Naive B cell (primary cell): ENCODE measurements at regions not wholly inside any gene's neighbourhood (a gene's known extent, or its start where the extent isn't known, plus 50 kb on each side); places are given as distances from the start of the nearest gene placed in this dataset.

ENCODE experiments used
- ATAC-seq, 2 donors: fragments of 150-1000 bp; cut with Tn5 transposase; 2 replicates each; pipeline ENCODE4 v1.10.0; 2021; ENCODE audit warnings: low read depth in 2 of 2, mild to moderate bottlenecking in 2 of 2, moderate library complexity in 2 of 2
- DNase-seq: peaks from one replicate; pipeline ENCODE4 v3.0.0; 2022
- H3K27ac Mint-ChIP-seq, 6 donors: one replicate each; pipeline ENCODE4 v1.8.0; 2020 to 2022; ENCODE audit warnings: mild to moderate bottlenecking in 6 of 6, mixed read lengths in 6 of 6, moderate library complexity in 5 of 6, inconsistent platforms in 2 of 6
- H3K27me3 Mint-ChIP-seq, 3 donors: one replicate each; pipeline ENCODE4 v1.8.0; 2021 to 2022; ENCODE audit warnings: mixed read lengths in 3 of 3, mild to moderate bottlenecking in 1 of 3
- H3K36me3 Mint-ChIP-seq, 2 donors: one replicate each; pipeline ENCODE4 v1.8.0; 2020 to 2022; ENCODE audit warnings: mixed read lengths in 2 of 2, inconsistent platforms in 1 of 2, mild to moderate bottlenecking in 1 of 2
- H3K4me1 Mint-ChIP-seq, 3 donors: one replicate each; pipeline ENCODE4 v1.8.0; 2020 to 2022; ENCODE audit warnings: mixed read lengths in 3 of 3, inconsistent platforms in 1 of 3, mild to moderate bottlenecking in 1 of 3, moderate library complexity in 1 of 3
- H3K4me3 Mint-ChIP-seq, 8 donors: one replicate each; pipeline ENCODE4 v1.8.0; 2020 to 2022; ENCODE audit warnings: mild to moderate bottlenecking in 8 of 8, mixed read lengths in 8 of 8, moderate library complexity in 8 of 8, inconsistent platforms in 2 of 8
- H3K9me3 Mint-ChIP-seq, 7 donors: one replicate each; pipeline ENCODE4 v1.8.0; 2020 to 2022; ENCODE audit warnings: mixed read lengths in 7 of 7, mild to moderate bottlenecking in 5 of 7, inconsistent platforms in 2 of 7, moderate library complexity in 1 of 7

GRCh38 chr10:120069700-120070099 lies 177.2 kb downstream of the SEC23IP start:
- no peak for DNase-seq
- no peak for ATAC-seq
- Mint-ChIP-seq H3K9me3 (peaks cover 0 to 38% (median 12%) of the 10 kb centered on the region in 7 donors), H3K27ac (no peak overlapping the region), H3K4me3 (no peak overlapping the region), H3K27me3 (peaks cover 18 to 37% (median 21%) of the 10 kb centered on the region in 3 donors), H3K36me3 (peaks cover 0 to 9% of the 10 kb centered on the region in 2 donors), H3K4me1 (no peaks in the 10 kb centered on the region)

- H3K4me3 Mint-ChIP-seq = no peak overlapping the region
- H3K27me3 Mint-ChIP-seq = peaks cover 23 to 39% (median 37%) of the 10 kb centered on the region in 3 donors
- DNase-seq = no peak
Measured at GRCh38 chr10:120075349-120075748, 182.8 kb downstream of the SEC23IP start.

GRCh38 chr10:120076996-120077706 lies 184.6 kb downstream of the SEC23IP start:
- Mint-ChIP-seq H3K27me3 (peaks cover 25 to 38% (median 32%) of the 10 kb centered on the region in 3 donors), H3K4me3 (no peak overlapping the region), H3K4me1 (no peaks in the 10 kb centered on the region), H3K9me3 (peaks cover 0 to 22% (median 4%) of the 10 kb centered on the region in 7 donors), H3K27ac (no peak overlapping the region), H3K36me3 (no peaks in the 10 kb centered on the region)
- ATAC-seq = no peak
- DNase-seq = no peak

More at GRCh38 chr10:120075349-120075748, 182.8 kb downstream of the SEC23IP start:
- Mint-ChIP-seq H3K36me3 (no peaks in the 10 kb centered on the region), H3K27ac (no peak overlapping the region), H3K4me1 (no peaks in the 10 kb centered on the region), H3K9me3 (peaks cover 0 to 22% (median 2%) of the 10 kb centered on the region in 7 donors)
- ATAC-seq = no peak

- no peaks in the 10 kb centered on the region for H3K4me1 Mint-ChIP-seq
- H3K36me3 Mint-ChIP-seq = no peaks in the 10 kb centered on the region
- no peak for ATAC-seq
- H3K4me3 Mint-ChIP-seq = no peak overlapping the region
- H3K27ac Mint-ChIP-seq = no peak overlapping the region
- peaks cover 29 to 38% (median 32%) of the 10 kb centered on the region in 3 donors for H3K27me3 Mint-ChIP-seq
- peaks cover 0 to 28% (median 4%) of the 10 kb centered on the region in 7 donors for H3K9me3 Mint-ChIP-seq
- no peak for DNase-seq
Measured at GRCh38 chr10:120077707-120078492, 185.4 kb downstream of the SEC23IP start.

GRCh38 chr10:120085096-120085796 lies 192.7 kb downstream of the SEC23IP start:
- no peaks in the 10 kb centered on the region for H3K4me1 Mint-ChIP-seq
- H3K27me3 Mint-ChIP-seq = peaks cover 2 to 17% (median 7%) of the 10 kb centered on the region in 3 donors
- peaks cover 0 to 35% (median 2%) of the 10 kb centered on the region in 7 donors for H3K9me3 Mint-ChIP-seq

GRCh38 chr10:120086066-120086465 lies 193.5 kb downstream of the SEC23IP start:
- H3K36me3 Mint-ChIP-seq = peaks cover 0 to 8% of the 10 kb centered on the region in 2 donors
- peaks cover 4 to 13% (median 7%) of the 10 kb centered on the region in 3 donors for H3K27me3 Mint-ChIP-seq
- H3K4me1 Mint-ChIP-seq = no peaks in the 10 kb centered on the region
- no peak overlapping the region for H3K4me3 Mint-ChIP-seq
- no peak overlapping the region for H3K27ac Mint-ChIP-seq
- peaks cover 0 to 35% (median 2%) of the 10 kb centered on the region in 7 donors for H3K9me3 Mint-ChIP-seq
- DNase-seq (no peak), ATAC-seq (no peak)

More at GRCh38 chr10:120085096-120085796, 192.7 kb downstream of the SEC23IP start:
- no peak overlapping the region for H3K27ac Mint-ChIP-seq
- H3K36me3 Mint-ChIP-seq = peaks cover 0 to 8% of the 10 kb centered on the region in 2 donors
- ATAC-seq (no peak), DNase-seq (no peak)
- H3K4me3 Mint-ChIP-seq = no peak overlapping the region

- DNase-seq = no peak
- no peak for ATAC-seq
- Mint-ChIP-seq H3K36me3 (peaks cover 0 to 8% of the 10 kb centered on the region in 2 donors), H3K4me1 (no peaks in the 10 kb centered on the region), H3K4me3 (no peak overlapping the region), H3K27ac (peak overlapping the region in 1 of 6 donors; percentile 49), H3K9me3 (peaks cover 0 to 35% (median 2%) of the 10 kb centered on the region in 7 donors), H3K27me3 (peaks cover 5 to 16% (median 8%) of the 10 kb centered on the region in 3 donors)
Measured at GRCh38 chr10:120087109-120087508, 194.6 kb downstream of the SEC23IP start.

GRCh38 chr10:120095875-120096274 lies 203.3 kb downstream of the SEC23IP start:
- no peaks in the 10 kb centered on the region for H3K36me3 Mint-ChIP-seq
- no peak overlapping the region for H3K4me3 Mint-ChIP-seq
- no peak overlapping the region for H3K27ac Mint-ChIP-seq
- peaks cover 7 to 23% (median 9%) of the 10 kb centered on the region in 3 donors for H3K27me3 Mint-ChIP-seq
- peaks cover 0 to 2% (median 0%) of the 10 kb centered on the region in 7 donors for H3K9me3 Mint-ChIP-seq
- no peaks in the 10 kb centered on the region for H3K4me1 Mint-ChIP-seq
- ATAC-seq = no peak
- DNase-seq = no peak

GRCh38 chr10:120097766-120098165 lies 205.2 kb downstream of the SEC23IP start:
- Mint-ChIP-seq H3K4me1 (no peaks in the 10 kb centered on the region), H3K27ac (no peak overlapping the region), H3K4me3 (no peak overlapping the region), H3K9me3 (peaks cover 0 to 2% (median 0%) of the 10 kb centered on the region in 7 donors), H3K36me3 (no peaks in the 10 kb centered on the region), H3K27me3 (peaks cover 6 to 32% (median 14%) of the 10 kb centered on the region in 3 donors)
- ATAC-seq (no peak), DNase-seq (no peak)

GRCh38 chr10:120098232-120098930 lies 205.9 kb downstream of the SEC23IP start:
- no peak overlapping the region for H3K27ac Mint-ChIP-seq
- no peaks in the 10 kb centered on the region for H3K4me1 Mint-ChIP-seq

GRCh38 chr10:120103738-120104560 lies 211.4 kb downstream of the SEC23IP start:
- no peak for DNase-seq
- Mint-ChIP-seq H3K36me3 (no peaks in the 10 kb centered on the region), H3K27me3 (peaks cover 6 to 20% (median 14%) of the 10 kb centered on the region in 3 donors), H3K4me3 (no peak overlapping the region), H3K9me3 (no peaks in the 10 kb centered on the region), H3K27ac (peak overlapping the region in 1 of 6 donors; percentile 14), H3K4me1 (no peaks in the 10 kb centered on the region)
- ATAC-seq = no peak

More at GRCh38 chr10:120098232-120098930, 205.9 kb downstream of the SEC23IP start:
- Mint-ChIP-seq H3K9me3 (peaks cover 0 to 2% (median 0%) of the 10 kb centered on the region in 7 donors), H3K4me3 (no peak overlapping the region), H3K36me3 (no peaks in the 10 kb centered on the region), H3K27me3 (peaks cover 6 to 32% (median 14%) of the 10 kb centered on the region in 3 donors)
- DNase-seq = no peak
- ATAC-seq = no peak

- Mint-ChIP-seq H3K9me3 (peaks cover 0 to 4% (median 0%) of the 10 kb centered on the region in 7 donors), H3K36me3 (no peaks in the 10 kb centered on the region), H3K27ac (no peak overlapping the region), H3K27me3 (peaks cover 0 to 14% (median 13%) of the 10 kb centered on the region in 3 donors), H3K4me3 (no peak overlapping the region), H3K4me1 (no peaks in the 10 kb centered on the region)
- DNase-seq (no peak), ATAC-seq (no peak)
Measured at GRCh38 chr10:120105001-120105400, 212.5 kb downstream of the SEC23IP start.
